ENCODE measurements at regions not wholly inside any gene's neighbourhood (a gene's known extent, or its start where the extent isn't known, plus 50 kb on each side); places are given as distances from the start of the nearest gene placed in this dataset.

GRCh38 chr4:127450276-127450675 is 182.5 kb upstream of the INTU start:
- no peak for TF ChIP-seq POLR2AphosphoS5 (IDR thresholded peaks at IDR 0.05)
- TF ChIP-seq, protein P1, sequence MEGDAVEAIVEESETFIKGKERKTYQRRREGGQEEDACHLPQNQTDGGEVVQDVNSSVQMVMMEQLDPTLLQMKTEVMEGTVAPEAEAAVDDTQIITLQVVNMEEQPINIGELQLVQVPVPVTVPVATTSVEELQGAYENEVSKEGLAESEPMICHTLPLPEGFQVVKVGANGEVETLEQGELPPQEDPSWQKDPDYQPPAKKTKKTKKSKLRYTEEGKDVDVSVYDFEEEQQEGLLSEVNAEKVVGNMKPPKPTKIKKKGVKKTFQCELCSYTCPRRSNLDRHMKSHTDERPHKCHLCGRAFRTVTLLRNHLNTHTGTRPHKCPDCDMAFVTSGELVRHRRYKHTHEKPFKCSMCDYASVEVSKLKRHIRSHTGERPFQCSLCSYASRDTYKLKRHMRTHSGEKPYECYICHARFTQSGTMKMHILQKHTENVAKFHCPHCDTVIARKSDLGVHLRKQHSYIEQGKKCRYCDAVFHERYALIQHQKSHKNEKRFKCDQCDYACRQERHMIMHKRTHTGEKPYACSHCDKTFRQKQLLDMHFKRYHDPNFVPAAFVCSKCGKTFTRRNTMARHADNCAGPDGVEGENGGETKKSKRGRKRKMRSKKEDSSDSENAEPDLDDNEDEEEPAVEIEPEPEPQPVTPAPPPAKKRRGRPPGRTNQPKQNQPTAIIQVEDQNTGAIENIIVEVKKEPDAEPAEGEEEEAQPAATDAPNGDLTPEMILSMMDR (IDR thresholded peaks at IDR 0.05): no peak
- no peak for TF ChIP-seq POLR2A (IDR thresholded peaks at IDR 0.05)
- TF ChIP-seq EP300 (IDR thresholded peaks at IDR 0.05): no peak
